Mesendoderm (in vitro differentiated cells): ENCODE measurements at regions not wholly inside any gene's neighbourhood (a gene's known extent, or its start where the extent isn't known, plus 50 kb on each side); places are given as distances from the start of the nearest gene placed in this dataset.

Experiments used
- DNase-seq: peaks from one replicate; pipeline ENCODE4 v3.0.0; 2013
- H2AK5ac ChIP-seq: 2 replicates; pipeline ENCODE4 v1.6.1; 2013; ENCODE audit warnings: low read length, inconsistent platforms
- H2BK120ac ChIP-seq: 2 replicates; pipeline ENCODE4 v1.6.1; 2013; ENCODE audit warnings: low read depth, mild to moderate bottlenecking, low read length, moderate library complexity, mixed read lengths
- H2BK15ac ChIP-seq: replicated peaks from 2 replicates; pipeline ENCODE4 v1.6.1; 2013; ENCODE audit warnings: low read depth, mild to moderate bottlenecking, moderate library complexity
- H2BK5ac ChIP-seq: 2 replicates; pipeline ENCODE4 v1.6.1; 2013; ENCODE audit warnings: low read length, inconsistent platforms
- H3K18ac ChIP-seq: 2 replicates; pipeline ENCODE4 v1.6.1; 2013; ENCODE audit warnings: mild to moderate bottlenecking, low read length, mixed read lengths
- H3K23ac ChIP-seq: one replicate; pipeline ENCODE4 v1.6.1; 2013; ENCODE audit warnings: low read length
- H3K27ac ChIP-seq: 2 replicates; pipeline ENCODE4 v1.5.1; 2013; ENCODE audit warnings: low read depth, mild to moderate bottlenecking, inconsistent platforms, low read length, moderate library complexity
- H3K27me3 ChIP-seq: 2 replicates; pipeline ENCODE4 v1.6.1; 2013; ENCODE audit warnings: low read length, control low read depth, mild to moderate bottlenecking, inconsistent platforms; ENCODE audit not compliant: insufficient read depth, poor library complexity
- H3K36me3 ChIP-seq: 2 replicates; pipeline ENCODE4 v1.6.1; 2013; ENCODE audit warnings: low read length, inconsistent platforms; ENCODE audit not compliant: control insufficient read depth, insufficient read depth
- H3K4ac ChIP-seq: one replicate; pipeline ENCODE4 v1.6.1; 2013; ENCODE audit warnings: low read depth, mild to moderate bottlenecking, low read length, moderate library complexity
- H3K4me1 ChIP-seq: 2 replicates; pipeline ENCODE4 v1.6.1; 2013; ENCODE audit warnings: low read depth, low read length, inconsistent platforms; ENCODE audit not compliant: control insufficient read depth
- H3K4me2 ChIP-seq: 2 replicates; pipeline ENCODE4 v1.6.1; 2013; ENCODE audit warnings: low read length
- H3K4me3 ChIP-seq: 2 replicates; pipeline ENCODE4 v1.5.1; 2013; ENCODE audit warnings: mild to moderate bottlenecking, low read length
- H3K56ac ChIP-seq: one replicate; pipeline ENCODE4 v1.6.1; 2013; ENCODE audit warnings: low read length
- H3K79me1 ChIP-seq: 2 replicates; pipeline ENCODE4 v1.6.1; 2013; ENCODE audit warnings: low read length, inconsistent platforms
- H3K79me2 ChIP-seq: 2 replicates; pipeline ENCODE4 v1.6.1; 2013; ENCODE audit warnings: mild to moderate bottlenecking, low read length; ENCODE audit not compliant: control insufficient read depth, insufficient read depth
- H3K9ac ChIP-seq: 2 replicates; pipeline ENCODE4 v1.6.1; 2013; ENCODE audit warnings: low read length, inconsistent platforms
- H4K5ac ChIP-seq: one replicate; pipeline ENCODE4 v1.6.1; 2013; ENCODE audit warnings: low read length
- H4K8ac ChIP-seq: one replicate; pipeline ENCODE4 v1.6.1; 2013; ENCODE audit warnings: low read depth, mild to moderate bottlenecking, control low read depth, low read length, moderate library complexity
- WGBS: extraction: QIAGEN DNeasy Blood & Tissue Kit; methylation state at CpG from one replicate; pipeline ENCODE4 v1.1.7; 2013; ENCODE audit warnings: low lambda C conversion rate, missing lambda C conversion rate; ENCODE audit not compliant: insufficient coverage; ENCODE audit errors: extremely low coverage; 5-methylcytosine and 5-hydroxymethylcytosine counted together

- Histone ChIP-seq H3K27ac (no peak overlapping the region), H4K8ac (no peak overlapping the region), H3K56ac (no peak overlapping the region), H3K4me2 (no peak overlapping the region), H3K79me1 (no peaks in the 10 kb centered on the region), H3K23ac (no peak overlapping the region), H3K4ac (no peak overlapping the region), H2BK15ac (no peak overlapping the region), H3K18ac (no peak overlapping the region), H3K4me1 (peaks cover 3% of the 10 kb centered on the region), H2BK120ac (no peak overlapping the region), H4K5ac (no peak overlapping the region), H2BK5ac (no peak overlapping the region), H3K27me3 (no peaks in the 10 kb centered on the region), H3K36me3 (no peaks in the 10 kb centered on the region), H3K9ac (no peak overlapping the region), H2AK5ac (no peak overlapping the region), H3K79me2 (no peaks in the 10 kb centered on the region), H3K4me3 (no peak overlapping the region)
- no CpG with 5 or more reads among the region's 16 CpGs for WGBS
- peak; percentile 5 for DNase-seq
Measured at GRCh38 chr9:78605041-78606000, 308.4 kb downstream of the PSAT1 start.

GRCh38 chr9:78606001-78606379 is 309.1 kb downstream of the PSAT1 start:
- Histone ChIP-seq H4K8ac (no peak overlapping the region), H3K56ac (no peak overlapping the region), H3K36me3 (no peaks in the 10 kb centered on the region), H3K9ac (no peak overlapping the region), H2BK15ac (no peak overlapping the region), H4K5ac (no peak overlapping the region), H3K27me3 (no peaks in the 10 kb centered on the region), H3K4me3 (no peak overlapping the region), H3K18ac (no peak overlapping the region), H3K4me2 (no peak overlapping the region), H3K79me1 (no peaks in the 10 kb centered on the region), H3K4ac (no peak overlapping the region), H3K23ac (no peak overlapping the region), H2BK120ac (no peak overlapping the region), H3K27ac (no peak overlapping the region), H2BK5ac (no peak overlapping the region), H2AK5ac (no peak overlapping the region), H3K79me2 (no peaks in the 10 kb centered on the region), H3K4me1 (peaks cover 3% of the 10 kb centered on the region)
- no peak for DNase-seq
- no CpG with 5 or more reads among the region's 5 CpGs for WGBS

DNA sequence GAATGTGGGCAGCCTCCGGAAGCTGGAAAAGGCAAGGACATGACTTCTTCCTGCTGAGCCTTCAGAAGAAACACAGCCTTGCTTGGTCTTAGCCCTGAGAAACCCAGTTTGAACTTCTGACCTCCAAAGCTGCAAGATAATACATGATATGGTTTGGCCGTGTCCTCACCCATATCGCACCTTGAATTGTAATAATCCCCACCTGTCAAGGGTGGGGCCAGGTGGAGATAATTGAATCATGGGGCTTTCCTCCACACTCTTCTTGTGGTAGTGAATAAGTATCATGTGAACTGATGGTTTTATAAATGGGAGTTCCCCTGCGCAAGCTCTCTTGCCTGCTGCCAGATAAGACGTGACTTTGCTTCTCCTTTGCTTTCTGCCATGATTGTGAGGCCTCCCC is 310.9 kb downstream of the PSAT1 start:
- H3K9ac ChIP-seq: no peak overlapping the region
- no peak overlapping the region for H2BK15ac ChIP-seq
- no peak overlapping the region for H3K4me2 ChIP-seq
- no peak overlapping the region for H3K18ac ChIP-seq
- H3K4ac ChIP-seq: no peak overlapping the region
- no peak for DNase-seq
- H3K79me2 ChIP-seq: no peaks in the 10 kb centered on the region
- no peaks in the 10 kb centered on the region for H3K27me3 ChIP-seq
- H4K5ac ChIP-seq: no peak overlapping the region
- WGBS: no CpG with 5 or more reads among the region's 5 CpGs
- no peak overlapping the region for H4K8ac ChIP-seq
- no peak overlapping the region for H3K23ac ChIP-seq
- no peak overlapping the region for H2AK5ac ChIP-seq
- H2BK120ac ChIP-seq: no peak overlapping the region
- H2BK5ac ChIP-seq: no peak overlapping the region
- no peak overlapping the region for H3K27ac ChIP-seq
- H3K36me3 ChIP-seq: no peaks in the 10 kb centered on the region
- H3K56ac ChIP-seq: no peak overlapping the region
- peaks cover 3% of the 10 kb centered on the region for H3K4me1 ChIP-seq
- no peak overlapping the region for H3K4me3 ChIP-seq
- H3K79me1 ChIP-seq: no peaks in the 10 kb centered on the region

DNA sequence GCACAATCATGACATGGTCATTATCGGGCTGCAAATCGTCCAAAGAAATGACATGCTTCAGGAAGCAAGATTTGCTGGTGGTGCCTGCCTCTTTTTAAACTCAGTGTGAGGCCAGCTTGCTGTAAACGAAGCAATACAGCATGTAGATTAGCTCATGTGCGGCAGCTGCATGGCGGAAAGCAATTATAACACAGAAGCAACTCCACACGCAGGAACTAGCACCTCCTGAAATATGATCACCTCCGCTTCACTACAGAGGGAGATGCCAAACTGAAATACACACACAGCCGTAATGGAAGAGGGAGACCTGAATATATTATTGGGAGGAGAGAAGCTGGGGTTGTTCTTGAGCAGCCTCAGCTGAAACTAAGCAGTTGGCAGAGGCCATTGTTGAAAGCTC is 312.5 kb downstream of the PSAT1 start:
- no peaks in the 10 kb centered on the region for H3K27me3 ChIP-seq
- H3K4me2 ChIP-seq: no peak overlapping the region
- H3K27ac ChIP-seq: no peak overlapping the region
- no peak overlapping the region for H2BK15ac ChIP-seq
- H4K5ac ChIP-seq: no peak overlapping the region
- H3K23ac ChIP-seq: no peak overlapping the region
- H2BK5ac ChIP-seq: no peak overlapping the region
- no peak overlapping the region for H2AK5ac ChIP-seq
- no peak overlapping the region for H3K4me3 ChIP-seq
- H2BK120ac ChIP-seq: no peak overlapping the region
- H3K4ac ChIP-seq: no peak overlapping the region
- no peak overlapping the region for H3K9ac ChIP-seq
- H3K56ac ChIP-seq: no peak overlapping the region
- WGBS: no CpG with 5 or more reads among the region's 8 CpGs
- peaks cover 3% of the 10 kb centered on the region for H3K4me1 ChIP-seq
- H3K18ac ChIP-seq: no peak overlapping the region
- H3K79me2 ChIP-seq: no peaks in the 10 kb centered on the region
- no peak overlapping the region for H4K8ac ChIP-seq
- H3K79me1 ChIP-seq: no peaks in the 10 kb centered on the region
- H3K36me3 ChIP-seq: no peaks in the 10 kb centered on the region
- no peak for DNase-seq

DNA sequence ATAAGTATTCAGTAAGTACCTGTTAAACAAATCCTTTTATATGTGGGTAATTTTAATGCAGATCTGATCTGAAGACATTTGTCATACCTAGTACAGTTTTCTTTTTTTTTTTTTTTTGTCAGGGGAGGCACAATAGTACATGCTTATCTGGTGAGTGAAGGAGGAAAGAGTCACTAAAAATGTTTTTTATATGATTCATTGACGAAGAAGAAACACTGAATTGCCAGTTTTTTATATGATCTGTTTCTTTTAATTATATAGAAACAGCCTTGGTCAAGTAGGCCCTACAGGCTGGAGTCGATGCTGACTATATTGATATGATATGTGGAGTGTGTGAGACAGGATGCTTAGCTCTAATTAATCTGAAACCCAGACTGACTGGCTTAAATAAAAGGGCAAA is 315.2 kb downstream of the PSAT1 start:
- Histone ChIP-seq H3K4me1 (peaks cover 3% of the 10 kb centered on the region), H2BK15ac (no peak overlapping the region), H3K27ac (no peak overlapping the region), H2BK5ac (no peak overlapping the region), H3K27me3 (no peaks in the 10 kb centered on the region), H3K9ac (no peak overlapping the region), H4K5ac (no peak overlapping the region), H3K4me2 (no peak overlapping the region), H4K8ac (no peak overlapping the region), H3K79me2 (no peaks in the 10 kb centered on the region), H3K79me1 (no peaks in the 10 kb centered on the region), H3K4me3 (no peak overlapping the region), H2BK120ac (no peak overlapping the region), H3K36me3 (no peaks in the 10 kb centered on the region), H3K4ac (no peak overlapping the region), H3K18ac (no peak overlapping the region), H3K56ac (no peak overlapping the region), H3K23ac (no peak overlapping the region), H2AK5ac (no peak overlapping the region)
- DNase-seq: no peak
- no CpG with 5 or more reads among the region's 2 CpGs for WGBS

- Histone ChIP-seq H4K5ac (no peak overlapping the region), H3K4me1 (peaks cover 3% of the 10 kb centered on the region), H3K36me3 (no peaks in the 10 kb centered on the region), H3K23ac (no peak overlapping the region), H3K4ac (no peak overlapping the region), H3K79me1 (no peaks in the 10 kb centered on the region), H3K27me3 (no peaks in the 10 kb centered on the region), H3K9ac (no peak overlapping the region), H3K4me2 (no peak overlapping the region), H3K27ac (no peak overlapping the region), H2BK120ac (no peak overlapping the region), H3K79me2 (no peaks in the 10 kb centered on the region), H4K8ac (no peak overlapping the region), H2BK15ac (no peak overlapping the region), H3K4me3 (no peak overlapping the region), H2BK5ac (no peak overlapping the region), H2AK5ac (no peak overlapping the region), H3K56ac (no peak overlapping the region), H3K18ac (no peak overlapping the region)
- WGBS: no CpG with 5 or more reads among the region's 3 CpGs
- no peak for DNase-seq
Measured at GRCh38 chr9:78613006-78613405, 316.1 kb downstream of the PSAT1 start.
